H4 (cell line): ENCODE measurements at regions not wholly inside any gene's neighbourhood (a gene's known extent, or its start where the extent isn't known, plus 50 kb on each side); places are given as distances from the start of the nearest gene placed in this dataset.
"Not testable (repeated sequence)": the region's sequence is repeated elsewhere in the genome, so short reads cannot be mapped to it uniquely, and the experiment has no call there.

Experiments
- DNase-seq: peaks from one replicate; pipeline ENCODE4 v3.0.0-alpha.2; 2015; ENCODE audit warnings: low spot score

- DNase-seq, result no peak
These were observed 208.5 kb upstream of the ZSWIM2 start for GRCh38 chr2:187057466-187057865.

- no peak for DNase-seq
These were observed 207.7 kb upstream of the ZSWIM2 start for GRCh38 chr2:187056416-187057334.

DNA sequence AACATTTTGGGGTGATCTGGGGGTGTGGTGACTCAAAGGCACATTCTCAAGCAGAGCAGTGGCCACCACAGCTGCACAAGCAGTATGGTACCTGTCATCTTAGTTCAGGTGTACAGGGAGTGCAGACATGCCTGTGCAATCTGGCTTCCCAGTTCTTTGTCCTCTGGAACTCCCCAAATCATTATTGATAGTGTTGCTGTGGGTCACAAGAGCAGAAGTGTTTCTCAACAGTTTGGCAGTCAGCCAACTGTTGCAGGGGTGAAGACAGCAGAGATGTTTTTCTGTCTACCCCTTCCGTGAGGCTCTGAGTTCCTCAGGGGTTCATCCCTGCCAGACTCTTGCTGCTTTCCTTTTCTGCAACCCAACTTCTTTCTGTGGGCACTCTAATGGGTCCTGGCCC is 206.5 kb upstream of the ZSWIM2 start:
- no peak for DNase-seq

DNA sequence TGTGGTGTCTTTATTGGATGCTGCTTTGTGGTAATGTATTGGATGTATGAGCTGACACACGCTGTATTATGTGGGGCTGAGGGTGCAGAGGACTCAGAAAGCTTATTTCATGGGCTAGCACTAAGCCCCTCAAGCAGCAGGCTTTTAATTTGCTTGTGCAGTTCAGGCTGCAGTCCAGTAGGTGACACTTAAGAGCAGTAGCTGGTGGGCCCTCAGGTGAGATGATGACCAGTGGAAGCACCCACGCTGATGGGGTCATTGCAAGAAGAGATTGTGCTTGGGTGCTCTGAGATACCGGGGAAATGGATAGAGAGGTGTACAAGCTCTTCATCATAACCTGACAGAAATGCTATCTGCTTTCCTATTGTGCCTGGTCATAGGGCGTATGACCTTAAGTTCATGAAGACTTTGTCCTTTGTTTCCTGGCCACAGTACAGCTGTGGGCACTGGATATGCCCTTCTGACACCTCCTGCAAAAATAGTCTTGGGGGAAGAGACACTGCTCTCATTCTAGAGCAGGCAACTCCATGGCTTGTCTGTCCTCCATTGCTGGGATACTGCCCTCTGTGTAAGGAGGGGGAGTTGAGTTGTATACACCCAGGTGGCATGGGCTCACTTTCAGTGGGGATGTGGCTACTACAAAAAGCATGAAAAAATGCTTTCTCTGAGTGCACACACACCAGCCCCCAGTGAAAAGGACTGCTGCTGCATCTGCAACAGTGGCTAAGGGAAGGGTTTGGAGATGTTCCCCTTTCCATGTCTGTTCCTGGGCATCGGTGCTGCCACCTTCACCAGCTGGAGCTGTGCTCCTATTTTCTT is 205.7 kb upstream of the ZSWIM2 start:
- no peak for DNase-seq

- no peak for DNase-seq
These were observed 202.4 kb upstream of the ZSWIM2 start for GRCh38 chr2:187051350-187051749.

GRCh38 chr2:187050409-187050998 is 201.5 kb upstream of the ZSWIM2 start:
- no peak for DNase-seq

- no peak for DNase-seq
These were observed 188.3 kb upstream of the ZSWIM2 start for GRCh38 chr2:187037310-187037709.

- no peak for DNase-seq
These were observed 185.5 kb upstream of the ZSWIM2 start for GRCh38 chr2:187034434-187034833.

- no peak for DNase-seq
These were observed 175.8 kb upstream of the ZSWIM2 start for GRCh38 chr2:187024739-187025138.

DNA sequence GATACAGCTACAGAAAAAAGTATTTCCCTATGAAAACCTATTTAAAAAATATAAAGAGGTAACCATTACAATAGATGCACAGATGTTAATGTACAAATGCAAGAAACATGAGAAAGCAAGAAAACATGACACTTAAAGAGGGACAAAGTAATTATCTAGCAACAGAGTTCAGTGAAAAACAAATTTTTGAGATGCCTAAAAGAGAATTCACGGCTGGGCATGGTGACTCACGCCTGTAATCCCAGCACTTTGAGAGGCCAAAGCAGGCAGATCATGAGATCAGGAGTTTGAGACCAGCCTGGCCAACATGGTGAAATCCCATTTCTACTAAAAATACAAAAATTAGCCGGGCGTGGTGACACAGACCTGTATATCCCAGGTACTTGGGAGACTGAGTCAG is 175.0 kb upstream of the ZSWIM2 start:
- not testable (repeated sequence) for DNase-seq

GRCh38 chr2:187017438-187017837 is 168.5 kb upstream of the ZSWIM2 start:
- DNase-seq, result no peak

DNA sequence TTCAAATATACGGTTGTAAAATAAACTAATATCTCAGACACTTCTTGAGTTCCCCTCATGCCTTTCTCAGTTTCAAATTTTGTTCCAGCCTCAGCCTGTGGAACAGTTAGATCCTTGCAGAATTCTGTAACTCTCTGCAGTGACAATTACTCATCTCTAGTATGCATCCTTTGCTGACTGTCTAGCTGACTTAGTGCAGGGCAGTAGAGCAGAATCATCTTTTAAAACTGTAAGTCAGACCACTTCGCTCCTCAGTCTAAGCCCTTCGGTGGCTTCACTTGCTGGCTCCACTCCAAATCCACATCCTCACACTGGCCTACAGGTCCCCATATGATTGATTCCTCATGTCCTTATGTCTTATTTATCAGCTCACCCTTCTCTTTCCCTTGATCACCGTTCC is 164.1 kb upstream of the ZSWIM2 start:
- no peak for DNase-seq

DNA sequence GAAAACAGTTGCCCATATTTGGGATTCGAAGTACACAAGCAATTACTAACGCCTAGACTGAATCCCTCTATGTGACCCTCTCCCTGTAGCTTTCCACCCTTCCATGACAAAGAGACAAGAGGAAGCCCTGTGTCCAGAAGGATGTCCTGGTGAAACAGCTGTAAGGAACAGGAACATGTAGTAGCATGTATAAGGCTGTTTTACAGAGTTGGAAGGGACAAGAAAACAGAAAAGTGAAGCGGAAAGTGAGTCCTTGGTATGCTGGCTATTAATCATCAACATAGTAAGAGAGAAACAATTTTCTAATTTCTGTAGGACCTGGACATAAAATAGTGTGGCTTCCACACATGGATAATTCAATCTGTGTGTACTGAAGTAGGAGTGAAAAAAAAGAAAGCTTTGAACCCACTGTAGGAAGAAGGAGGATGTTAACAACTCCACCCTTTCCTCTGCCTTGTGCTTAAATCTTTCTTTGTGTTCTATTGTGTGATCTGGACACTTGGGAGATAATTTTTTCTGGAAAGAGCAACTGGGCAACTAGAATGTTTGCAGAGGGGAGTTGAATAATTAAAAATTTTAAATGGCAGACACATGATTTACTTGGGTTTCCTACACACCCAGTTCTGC is 162.3 kb upstream of the ZSWIM2 start:
- DNase-seq, result no peak

DNA sequence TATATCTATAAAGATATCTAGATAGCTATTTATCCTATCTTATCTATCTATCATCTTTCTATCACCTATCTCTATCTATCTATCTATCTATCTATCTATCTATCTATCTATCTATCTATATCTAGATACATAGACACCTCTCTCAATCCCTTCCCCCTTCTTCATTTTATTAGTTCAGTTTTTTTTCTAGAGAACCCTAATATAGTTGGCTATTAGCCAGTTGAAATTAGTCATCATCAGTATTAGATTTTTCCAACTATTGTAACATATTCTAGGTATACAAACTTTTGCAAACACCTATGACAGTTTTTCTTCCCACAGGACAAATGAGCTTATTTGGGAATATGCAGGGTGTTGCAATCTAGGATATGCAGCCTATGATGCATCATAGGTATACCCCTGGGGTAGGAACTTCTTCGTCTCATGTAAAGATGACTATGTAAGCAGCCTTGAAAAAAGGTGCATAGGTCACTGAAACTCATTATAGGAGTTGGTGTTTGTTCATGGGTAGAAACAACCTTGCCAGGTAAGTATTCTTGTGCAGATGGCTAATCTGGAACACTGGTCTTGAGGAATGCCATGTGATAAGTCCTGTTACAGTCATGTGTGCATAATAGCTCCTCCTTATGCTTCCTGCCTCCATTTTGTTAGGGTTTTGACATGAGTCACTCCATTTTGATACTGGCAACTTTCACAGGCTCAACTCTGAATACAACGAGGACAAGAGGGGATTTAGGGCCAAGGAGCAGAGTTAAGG is 160.7 kb upstream of the ZSWIM2 start:
- no peak for DNase-seq

GRCh38 chr2:187008111-187008510 is 159.1 kb upstream of the ZSWIM2 start:
- no peak for DNase-seq

DNA sequence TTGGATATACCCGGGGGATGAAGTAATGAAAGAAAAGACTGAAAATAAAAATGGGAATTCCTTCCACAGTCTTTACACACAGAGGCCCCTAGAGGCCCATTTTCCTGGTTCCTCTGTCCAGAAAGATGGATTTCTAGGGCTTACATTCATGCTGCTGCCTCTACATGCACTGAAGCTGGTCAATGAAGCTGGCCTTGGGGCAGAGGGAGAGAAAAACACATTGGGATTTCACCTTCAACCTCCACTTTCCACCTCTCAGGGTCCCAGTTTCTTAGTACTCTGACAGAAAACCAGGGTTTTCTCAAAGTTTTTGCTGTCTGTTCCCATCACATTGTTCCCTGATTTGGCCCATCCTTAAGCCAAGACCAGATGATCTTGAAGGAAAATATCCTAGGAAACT is 154.6 kb upstream of the ZSWIM2 start:
- DNase-seq, result no peak

DNA sequence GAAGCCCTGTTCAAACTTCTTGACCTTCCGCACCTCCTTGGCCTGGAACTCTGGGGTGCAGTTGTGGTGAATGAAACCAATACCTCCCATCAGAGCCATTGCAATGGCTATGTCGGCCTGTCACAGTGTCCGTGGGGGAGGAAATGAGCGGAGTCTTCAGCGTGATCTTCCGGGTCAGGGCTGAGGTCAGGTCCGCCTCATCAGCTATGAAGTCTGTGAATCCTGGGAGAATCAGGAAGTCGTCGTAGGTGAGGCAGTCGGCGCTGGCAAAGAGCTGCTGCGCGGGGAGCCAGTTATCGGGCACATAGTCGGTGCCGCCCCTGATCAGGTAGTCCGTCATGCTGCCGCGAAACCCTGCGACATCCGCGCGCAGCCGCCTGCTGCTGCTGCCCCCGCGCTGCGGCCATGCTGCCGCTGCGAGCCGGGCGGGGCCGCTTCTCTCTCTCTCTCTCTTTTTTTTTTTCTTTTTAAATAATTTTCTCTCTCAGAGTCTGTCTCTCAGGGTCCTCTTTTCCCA is 154.1 kb upstream of the ZSWIM2 start:
- no peak for DNase-seq

- DNase-seq, result no peak
These were observed 153.3 kb upstream of the ZSWIM2 start for GRCh38 chr2:187002242-187002641.

- no peak for DNase-seq
These were observed 152.3 kb upstream of the ZSWIM2 start for GRCh38 chr2:187001248-187001647.

GRCh38 chr2:186995092-186995491 is 146.1 kb upstream of the ZSWIM2 start:
- DNase-seq, result no peak

GRCh38 chr2:186992597-186992996 is 143.6 kb upstream of the ZSWIM2 start:
- DNase-seq, result no peak
